22Rv1 (cell line): ENCODE measurements at regions not wholly inside any gene's neighbourhood (a gene's known extent, or its start where the extent isn't known, plus 50 kb on each side); places are given as distances from the start of the nearest gene placed in this dataset.

ENCODE experiments used
- ZFX ChIP-seq: fragments of 450-650 bp; IDR thresholded peaks from 2 replicates; pipeline ENCODE4 v1.6.1; 2017; ENCODE audit warnings: antibody characterized with exemption, borderline replicate concordance
- TF ChIP-seq, protein P1 (sequence below): fragments of 450-650 bp; IDR thresholded peaks from 2 replicates; pipeline ENCODE4 v1.5.1; 2017; ENCODE audit warnings: mild to moderate bottlenecking

DNA sequence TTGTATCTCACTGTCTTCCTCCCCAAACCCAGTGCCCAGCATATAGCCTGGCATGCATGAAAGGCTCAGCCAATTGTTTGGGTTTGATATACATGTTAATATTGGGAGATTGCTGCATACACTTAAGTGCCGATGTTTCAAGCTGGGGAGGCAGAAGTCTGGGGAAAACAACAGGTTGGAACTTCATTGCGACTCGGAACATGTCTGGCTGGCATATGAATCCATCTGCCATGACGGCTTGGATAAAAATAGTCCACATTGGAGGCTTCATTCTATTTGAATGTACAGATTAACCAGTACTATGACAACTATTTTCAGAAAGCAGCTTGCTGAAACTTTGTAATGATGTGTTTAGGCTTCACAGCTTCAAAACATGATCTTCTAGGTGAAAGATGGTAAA lies 261.0 kb downstream of the CDH26 start:
- TF ChIP-seq, protein P1, sequence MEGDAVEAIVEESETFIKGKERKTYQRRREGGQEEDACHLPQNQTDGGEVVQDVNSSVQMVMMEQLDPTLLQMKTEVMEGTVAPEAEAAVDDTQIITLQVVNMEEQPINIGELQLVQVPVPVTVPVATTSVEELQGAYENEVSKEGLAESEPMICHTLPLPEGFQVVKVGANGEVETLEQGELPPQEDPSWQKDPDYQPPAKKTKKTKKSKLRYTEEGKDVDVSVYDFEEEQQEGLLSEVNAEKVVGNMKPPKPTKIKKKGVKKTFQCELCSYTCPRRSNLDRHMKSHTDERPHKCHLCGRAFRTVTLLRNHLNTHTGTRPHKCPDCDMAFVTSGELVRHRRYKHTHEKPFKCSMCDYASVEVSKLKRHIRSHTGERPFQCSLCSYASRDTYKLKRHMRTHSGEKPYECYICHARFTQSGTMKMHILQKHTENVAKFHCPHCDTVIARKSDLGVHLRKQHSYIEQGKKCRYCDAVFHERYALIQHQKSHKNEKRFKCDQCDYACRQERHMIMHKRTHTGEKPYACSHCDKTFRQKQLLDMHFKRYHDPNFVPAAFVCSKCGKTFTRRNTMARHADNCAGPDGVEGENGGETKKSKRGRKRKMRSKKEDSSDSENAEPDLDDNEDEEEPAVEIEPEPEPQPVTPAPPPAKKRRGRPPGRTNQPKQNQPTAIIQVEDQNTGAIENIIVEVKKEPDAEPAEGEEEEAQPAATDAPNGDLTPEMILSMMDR: no peak
- no peak for TF ChIP-seq ZFX
